SU-DHL-6 (cell line): ENCODE measurements at regions not wholly inside any gene's neighbourhood (a gene's known extent, or its start where the extent isn't known, plus 50 kb on each side); places are given as distances from the start of the nearest gene placed in this dataset.

Source experiments
- CTCF ChIP-seq: fragments of 200-600 bp; sonication (generic); IDR thresholded peaks from one replicate; pipeline ENCODE4 v1.5.1; 2017; ENCODE audit warnings: antibody characterized with exemption, mild to moderate bottlenecking, low read length, moderate library complexity; ENCODE audit not compliant: insufficient read depth, poor library complexity, severe bottlenecking
- EZH2phosphoT487 ChIP-seq: fragments of 200-600 bp; sonication (generic), shearing (Covaris generic); conservative IDR thresholded peaks from 2 replicates; pipeline ENCODE4 v1.6.1; 2018; ENCODE audit warnings: mild to moderate bottlenecking, antibody characterized with exemption, low read length, moderate library complexity, mixed read lengths

GRCh38 chr2:181252262-181253148 is 204.7 kb upstream of the ITGA4 start:
- TF ChIP-seq CTCF = no peak
- no peak for TF ChIP-seq EZH2phosphoT487
